ENCODE measurements at regions not wholly inside any gene's neighbourhood (a gene's known extent, or its start where the extent isn't known, plus 50 kb on each side); places are given as distances from the start of the nearest gene placed in this dataset.

DNA sequence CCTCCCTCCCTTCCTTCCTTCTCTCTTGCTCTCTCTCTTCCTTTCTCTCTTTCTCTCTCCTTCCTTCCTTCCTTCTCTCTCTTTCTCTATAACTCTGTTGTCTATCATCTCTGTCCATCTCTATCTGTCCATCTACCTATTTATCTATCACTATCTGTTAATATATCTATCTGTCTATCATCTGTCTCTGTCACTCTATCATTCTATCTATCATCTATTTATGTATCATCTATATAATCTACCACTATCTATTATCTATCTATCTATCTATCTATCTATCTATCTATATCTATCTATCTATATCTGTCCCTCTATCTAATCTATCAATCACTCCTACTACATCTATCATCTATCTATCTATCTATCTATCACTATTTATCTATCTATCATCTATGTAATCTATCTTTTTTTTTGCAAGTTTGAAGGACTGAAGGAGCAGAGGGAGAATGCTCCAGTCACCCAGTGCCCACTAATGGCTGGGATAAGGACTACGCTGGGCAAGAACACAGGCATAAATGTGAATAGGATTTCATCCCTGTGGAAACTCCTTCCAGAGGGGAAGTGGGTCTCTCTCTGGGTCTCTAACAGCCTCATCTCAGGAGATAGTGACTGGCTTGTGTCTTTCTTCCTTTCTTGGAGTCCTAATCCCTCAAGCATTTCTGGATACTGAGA is 427.0 kb downstream of the LPIN1 start:
- TF ChIP-seq, protein P1, sequence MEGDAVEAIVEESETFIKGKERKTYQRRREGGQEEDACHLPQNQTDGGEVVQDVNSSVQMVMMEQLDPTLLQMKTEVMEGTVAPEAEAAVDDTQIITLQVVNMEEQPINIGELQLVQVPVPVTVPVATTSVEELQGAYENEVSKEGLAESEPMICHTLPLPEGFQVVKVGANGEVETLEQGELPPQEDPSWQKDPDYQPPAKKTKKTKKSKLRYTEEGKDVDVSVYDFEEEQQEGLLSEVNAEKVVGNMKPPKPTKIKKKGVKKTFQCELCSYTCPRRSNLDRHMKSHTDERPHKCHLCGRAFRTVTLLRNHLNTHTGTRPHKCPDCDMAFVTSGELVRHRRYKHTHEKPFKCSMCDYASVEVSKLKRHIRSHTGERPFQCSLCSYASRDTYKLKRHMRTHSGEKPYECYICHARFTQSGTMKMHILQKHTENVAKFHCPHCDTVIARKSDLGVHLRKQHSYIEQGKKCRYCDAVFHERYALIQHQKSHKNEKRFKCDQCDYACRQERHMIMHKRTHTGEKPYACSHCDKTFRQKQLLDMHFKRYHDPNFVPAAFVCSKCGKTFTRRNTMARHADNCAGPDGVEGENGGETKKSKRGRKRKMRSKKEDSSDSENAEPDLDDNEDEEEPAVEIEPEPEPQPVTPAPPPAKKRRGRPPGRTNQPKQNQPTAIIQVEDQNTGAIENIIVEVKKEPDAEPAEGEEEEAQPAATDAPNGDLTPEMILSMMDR (IDR thresholded peaks at IDR 0.05; ENCODE audit: low read depth, low read length, poor library complexity, severe bottlenecking): no peak
- TF ChIP-seq EZH2phosphoT487 (IDR thresholded peaks at IDR 0.05; ENCODE audit: borderline replicate concordance, low read length): no peak
